CD4-positive, alpha-beta T cell treated with Interferon alpha-2 for 1 hour (primary cell): ENCODE measurements at regions not wholly inside any gene's neighbourhood (a gene's known extent, or its start where the extent isn't known, plus 50 kb on each side); places are given as distances from the start of the nearest gene placed in this dataset.

Source experiments
- DNase-seq, 2 donors: peaks; one replicate each; pipeline ENCODE4 v3.0.0-alpha.2; 2020 to 2022

DNA sequence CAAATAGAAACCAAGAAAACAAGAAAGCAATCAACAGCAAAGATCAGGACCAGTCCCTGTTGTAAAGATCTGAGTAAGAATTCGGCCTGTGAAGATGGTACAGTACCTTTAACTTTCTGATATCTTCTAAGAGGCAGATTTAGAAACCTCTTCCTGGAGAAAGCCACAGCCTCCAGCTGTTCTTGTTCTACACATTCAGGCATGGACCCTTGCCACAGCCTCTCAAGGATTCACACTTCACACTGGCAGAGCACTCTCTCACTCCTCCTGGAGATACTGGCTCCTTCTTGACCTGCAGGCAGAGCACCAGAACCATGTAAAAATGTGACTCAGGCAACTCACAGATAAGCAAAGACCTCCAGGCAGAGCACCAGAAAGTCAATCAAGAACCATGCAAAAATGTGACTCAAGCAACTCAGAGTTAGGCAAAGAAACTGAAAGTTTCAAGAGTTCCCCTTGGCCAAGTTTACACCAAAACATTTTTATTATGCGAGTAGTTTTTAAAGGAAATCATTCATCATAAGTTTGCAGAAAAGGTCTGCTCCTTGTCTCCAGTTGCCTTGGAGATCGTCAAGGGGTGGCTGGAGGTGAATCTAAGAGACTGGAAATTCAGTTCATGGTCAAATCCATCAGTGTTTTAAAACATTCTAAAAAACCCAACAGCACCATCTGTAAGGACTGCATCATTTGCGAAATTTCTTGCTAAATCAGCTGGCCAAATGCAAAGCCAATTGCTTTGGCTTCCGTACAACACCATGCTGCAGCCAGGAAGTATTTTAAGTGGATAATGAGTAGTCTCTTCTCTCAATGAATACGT, 119.3 kb upstream of the MDM1 start:
- peak in 1 of 2 donors; percentile 69 for DNase-seq

DNA sequence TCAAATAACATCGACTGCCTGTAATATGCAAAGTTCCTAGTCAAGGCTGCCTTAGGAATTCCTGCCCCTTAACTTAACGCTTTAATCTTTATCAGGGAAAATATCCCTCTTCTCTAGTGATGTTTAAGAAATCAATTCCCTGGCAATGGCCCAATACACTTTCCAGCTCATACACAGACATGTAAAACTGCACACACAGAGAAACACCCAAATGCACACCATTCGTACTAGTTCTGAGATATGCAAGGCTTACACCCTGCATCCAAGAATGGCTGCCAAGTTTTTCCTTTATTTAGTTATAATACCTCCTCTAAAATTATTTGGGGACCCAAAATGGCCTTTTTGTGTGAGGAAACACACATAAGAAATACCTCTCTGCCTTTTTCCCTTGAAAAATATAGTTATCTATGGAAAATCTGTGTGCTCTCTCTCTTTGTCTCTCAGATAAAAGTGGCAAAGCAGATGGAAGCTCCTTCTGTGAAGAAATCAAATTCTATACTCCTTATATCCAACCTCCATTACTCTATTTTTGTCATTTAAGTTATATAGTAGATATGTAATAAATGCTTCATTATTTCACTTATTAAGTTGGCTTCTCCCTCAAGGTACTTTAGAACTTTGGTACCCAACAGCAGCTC, 120.0 kb upstream of the MDM1 start:
- no peak for DNase-seq

- no peak for DNase-seq
These were observed 121.1 kb upstream of the MDM1 start for GRCh38 chr12:68453278-68453677.

DNA sequence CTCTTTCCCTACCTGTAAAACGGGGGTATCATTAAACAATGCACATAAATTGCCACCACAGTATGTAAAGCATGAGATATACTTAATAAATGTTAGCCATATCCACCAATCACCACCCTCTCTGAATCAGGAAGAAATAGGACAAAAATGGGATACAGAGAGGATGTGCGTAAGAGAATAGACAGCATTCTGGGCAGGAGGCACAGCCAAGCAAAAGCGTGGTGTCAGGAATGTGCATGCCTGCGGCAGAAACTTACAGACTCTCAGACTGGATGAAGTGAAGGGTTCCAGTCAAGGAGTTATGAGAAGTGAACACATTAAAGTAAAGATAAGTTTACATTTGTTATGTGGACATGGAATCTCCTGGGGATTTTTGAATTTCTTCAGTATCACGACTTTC, 121.7 kb upstream of the MDM1 start:
- DNase-seq, result no peak

DNA sequence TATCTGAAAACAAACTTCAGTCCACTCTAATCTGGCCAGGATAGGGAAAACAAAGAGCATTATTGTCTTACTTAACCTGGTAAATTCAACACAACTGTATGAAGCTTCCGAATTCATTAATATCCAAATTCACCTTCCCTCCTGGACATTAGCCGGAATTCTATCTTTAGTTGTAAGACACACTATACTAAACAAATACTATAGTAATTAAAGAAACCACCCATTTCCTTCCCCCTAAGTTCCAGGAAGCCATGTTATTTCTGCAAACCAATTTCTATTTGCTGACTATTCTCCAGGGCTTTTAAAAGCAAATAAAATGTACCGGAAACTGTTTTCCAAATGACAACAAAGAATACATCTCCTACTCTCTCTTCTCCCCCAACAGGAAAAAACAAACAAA, 122.7 kb upstream of the MDM1 start:
- DNase-seq, result peak in 1 of 2 donors; percentile 52

DNA sequence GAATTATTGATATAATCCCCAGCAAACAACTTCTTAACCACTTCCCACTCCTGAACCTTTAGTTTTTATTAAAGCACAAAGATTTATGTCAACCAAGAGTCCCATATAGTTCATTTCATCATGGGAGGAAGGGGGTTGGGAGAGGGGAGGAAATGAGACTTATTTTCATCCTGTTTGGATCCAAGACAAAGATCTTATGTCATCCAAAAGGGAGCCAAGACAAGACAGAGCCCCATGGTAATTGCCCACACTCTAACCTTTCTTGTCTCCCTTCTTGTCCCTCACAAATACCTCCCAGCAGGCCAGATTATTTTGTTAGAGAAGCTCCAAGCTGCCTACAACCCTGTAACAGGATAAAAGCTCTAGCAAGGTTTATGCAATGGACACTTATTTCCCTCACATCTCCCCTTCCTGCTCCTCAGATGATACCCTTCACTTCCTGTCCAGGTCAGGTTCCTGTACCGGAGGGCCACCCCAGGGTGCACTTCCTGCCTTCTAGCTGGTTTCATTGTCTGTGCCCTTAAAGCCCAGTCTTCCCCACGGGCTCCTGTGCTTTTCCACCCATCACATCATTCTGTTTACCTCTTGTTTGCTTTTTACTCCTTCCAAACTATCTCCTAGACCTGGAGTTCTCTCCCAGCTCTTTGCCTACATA, 123.7 kb upstream of the MDM1 start:
- peak; percentile 5 to 34 for DNase-seq

GRCh38 chr12:68458866-68459265, 126.7 kb upstream of the MDM1 start:
- no peak for DNase-seq

- no peak for DNase-seq
These were observed 128.1 kb upstream of the MDM1 start for GRCh38 chr12:68460236-68460635.

GRCh38 chr12:68461645-68462044, 129.5 kb upstream of the MDM1 start:
- DNase-seq, result no peak

DNA sequence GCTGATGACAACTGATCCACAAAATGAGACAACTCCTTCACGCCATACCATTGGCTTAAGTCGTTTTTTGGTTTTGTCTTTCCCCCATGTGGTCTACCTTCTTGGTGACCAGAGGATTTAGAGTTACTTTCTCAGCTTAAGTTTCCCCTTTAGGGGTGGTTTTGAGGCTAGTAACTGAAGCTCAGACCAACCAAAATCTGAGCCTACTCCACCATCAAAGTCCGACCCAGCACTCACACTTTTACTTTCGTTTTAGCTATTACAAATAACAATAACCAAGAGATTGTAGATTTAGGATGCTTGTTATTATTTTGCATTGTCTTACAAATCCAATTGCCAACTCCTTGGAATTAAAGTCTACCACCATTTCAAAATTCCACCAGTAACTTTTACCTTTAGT, 130.6 kb upstream of the MDM1 start:
- peak in 1 of 2 donors; percentile 53 for DNase-seq

- DNase-seq, result no peak
These were observed 133.1 kb upstream of the MDM1 start for GRCh38 chr12:68465227-68465626.

DNA sequence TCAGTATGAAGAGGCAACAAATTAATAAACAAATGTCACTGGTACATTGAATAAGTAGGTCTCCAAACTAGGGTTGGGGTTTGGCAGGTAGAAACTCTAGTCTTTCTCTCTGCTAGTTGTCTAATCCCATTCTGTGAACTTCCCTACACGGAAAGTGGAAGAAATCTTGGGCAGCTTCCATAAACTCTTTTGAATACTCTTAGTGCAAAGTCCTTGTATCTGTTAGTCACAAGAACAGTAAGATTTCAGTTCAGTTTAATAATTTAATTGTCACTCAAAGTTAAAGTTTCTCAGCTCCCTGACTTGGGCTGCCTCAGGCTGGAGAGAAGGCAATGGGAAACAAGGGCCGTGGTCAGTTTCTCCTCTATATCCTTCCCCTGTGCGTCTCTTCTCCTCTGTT, 135.4 kb upstream of the MDM1 start:
- DNase-seq, result no peak

DNA sequence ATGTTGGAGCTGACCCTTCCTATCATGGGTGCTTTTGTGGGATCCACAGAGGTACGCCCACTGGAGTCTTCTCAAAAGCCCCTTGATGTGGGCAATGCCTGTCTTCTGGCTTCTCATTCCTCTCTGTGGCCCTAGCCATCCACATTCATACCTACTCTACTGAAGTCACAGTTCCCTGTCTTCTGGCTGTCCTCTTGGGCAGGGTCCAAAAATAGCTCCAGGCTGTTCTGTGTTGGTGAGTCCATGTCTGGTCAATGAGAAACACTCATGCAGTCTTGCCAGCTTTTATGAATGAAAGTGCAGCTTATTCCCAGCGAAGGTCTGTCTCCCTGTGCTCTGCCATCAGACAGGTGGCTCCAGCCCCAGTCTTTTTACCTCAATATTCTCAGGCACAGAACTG, 135.9 kb upstream of the MDM1 start:
- DNase-seq, result no peak

DNA sequence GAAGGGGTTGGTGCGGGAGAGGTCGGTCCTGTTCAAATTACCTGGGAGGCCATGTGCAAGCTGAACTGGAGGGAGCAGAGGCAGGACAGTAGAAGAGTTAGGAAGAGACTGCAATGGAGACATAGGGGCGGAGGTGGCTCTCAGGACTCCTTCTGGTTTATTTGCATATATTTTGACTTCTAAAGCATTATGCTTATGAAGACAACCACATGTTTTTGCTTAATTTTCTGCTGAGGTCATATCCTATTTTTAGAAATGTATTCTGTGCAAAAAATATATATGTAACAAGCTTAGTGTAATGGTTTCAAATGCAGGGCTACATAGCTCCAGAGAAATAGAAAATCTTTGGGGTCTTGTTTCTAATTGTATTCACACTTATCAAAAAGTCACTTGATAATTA, 137.0 kb upstream of the MDM1 start:
- no peak for DNase-seq

DNA sequence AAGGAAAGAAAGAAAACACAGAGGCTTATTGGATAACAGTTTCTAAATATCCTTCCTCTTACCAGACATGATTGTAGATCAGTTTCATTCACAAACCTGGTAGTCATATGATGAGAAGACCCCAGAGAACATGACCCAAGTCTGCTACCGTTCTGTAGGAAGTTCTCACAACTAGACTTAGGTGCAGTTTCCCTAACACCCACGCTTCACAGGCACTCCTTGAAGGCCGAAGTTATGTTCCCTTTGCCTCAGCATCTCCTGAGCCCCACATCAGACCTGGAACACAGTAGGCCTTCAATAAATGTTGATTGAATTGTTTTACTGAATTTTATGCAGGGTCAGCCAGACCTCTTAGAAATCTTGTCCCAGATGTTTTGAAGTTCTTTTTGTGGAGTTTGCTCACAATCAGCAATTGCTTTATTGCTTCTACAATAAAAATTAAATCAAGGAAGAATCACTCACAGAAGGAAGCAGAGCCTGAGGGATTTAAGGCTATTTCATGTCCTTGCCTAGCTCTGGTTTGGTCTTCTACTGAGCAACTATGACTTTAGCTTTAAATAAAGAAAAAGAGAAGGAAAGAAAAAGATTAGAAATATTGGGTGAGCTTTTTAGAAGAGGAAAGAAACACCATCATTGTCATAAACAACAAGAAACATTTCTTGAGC, 138.6 kb upstream of the MDM1 start:
- no peak for DNase-seq

- DNase-seq, result no peak
These were observed 136.1 kb upstream of the RAP1B start for GRCh38 chr12:68474467-68475204.

GRCh38 chr12:68476794-68477193, 133.9 kb upstream of the RAP1B start:
- DNase-seq, result no peak

DNA sequence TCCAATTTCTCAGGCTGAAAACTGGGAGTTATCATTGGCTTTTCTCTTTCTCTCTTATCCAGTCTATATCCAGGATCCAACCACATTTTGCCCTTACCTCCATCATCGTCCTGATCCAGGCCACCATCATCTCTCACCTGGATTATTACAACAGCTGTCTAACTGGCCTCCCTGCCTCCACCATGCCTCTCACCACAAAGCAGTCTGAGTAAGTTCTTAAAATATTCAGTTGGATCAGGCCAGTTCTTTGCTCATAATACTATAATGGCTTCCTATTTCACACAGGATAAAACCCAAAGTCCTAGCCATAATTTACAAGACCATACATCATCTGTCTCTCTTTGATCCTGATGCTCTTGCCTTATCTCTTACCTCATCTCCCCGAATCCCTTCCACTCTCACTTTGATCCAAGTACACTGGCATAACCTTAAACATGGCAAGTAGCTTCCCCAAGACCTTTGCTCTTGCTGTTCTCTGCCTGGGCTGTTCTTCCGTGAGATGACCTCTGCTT, 133.4 kb upstream of the RAP1B start:
- DNase-seq, result no peak

GRCh38 chr12:68477906-68478305, 132.8 kb upstream of the RAP1B start:
- no peak for DNase-seq

DNA sequence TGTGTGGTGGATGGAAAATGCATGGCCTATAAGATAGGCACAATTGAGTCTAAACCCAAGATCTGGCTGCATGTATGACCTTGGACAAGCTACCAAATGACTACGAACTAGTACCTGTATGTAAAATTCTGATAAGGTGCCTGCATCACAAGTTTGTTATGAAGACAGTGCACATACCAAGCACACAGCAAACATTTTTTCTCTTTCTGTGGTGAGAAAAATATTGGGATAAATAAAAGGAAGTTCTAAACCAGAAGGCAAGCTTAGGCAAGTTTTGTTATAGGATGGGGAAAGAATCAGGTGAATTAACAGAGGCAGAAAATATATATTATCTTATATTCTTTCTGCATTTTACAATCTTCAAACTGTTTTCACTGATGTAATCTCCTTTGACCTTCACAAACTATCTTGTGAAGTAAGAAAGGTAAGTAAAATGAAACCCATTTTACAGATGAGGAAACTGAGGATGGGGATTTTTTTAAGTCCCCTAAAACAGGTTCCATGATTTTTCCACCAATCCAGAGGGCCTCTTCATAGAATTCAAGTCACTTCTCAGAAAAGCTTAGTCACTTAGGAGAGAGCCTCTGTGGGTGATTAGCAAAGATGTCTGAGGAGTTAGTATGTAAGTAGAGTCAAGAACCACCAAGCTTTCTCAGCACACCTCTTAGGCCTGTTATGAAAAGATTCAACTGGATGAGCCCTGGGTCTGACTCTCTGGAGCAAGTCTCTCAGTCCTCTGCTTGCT, 132.0 kb upstream of the RAP1B start:
- DNase-seq, result no peak

DNA sequence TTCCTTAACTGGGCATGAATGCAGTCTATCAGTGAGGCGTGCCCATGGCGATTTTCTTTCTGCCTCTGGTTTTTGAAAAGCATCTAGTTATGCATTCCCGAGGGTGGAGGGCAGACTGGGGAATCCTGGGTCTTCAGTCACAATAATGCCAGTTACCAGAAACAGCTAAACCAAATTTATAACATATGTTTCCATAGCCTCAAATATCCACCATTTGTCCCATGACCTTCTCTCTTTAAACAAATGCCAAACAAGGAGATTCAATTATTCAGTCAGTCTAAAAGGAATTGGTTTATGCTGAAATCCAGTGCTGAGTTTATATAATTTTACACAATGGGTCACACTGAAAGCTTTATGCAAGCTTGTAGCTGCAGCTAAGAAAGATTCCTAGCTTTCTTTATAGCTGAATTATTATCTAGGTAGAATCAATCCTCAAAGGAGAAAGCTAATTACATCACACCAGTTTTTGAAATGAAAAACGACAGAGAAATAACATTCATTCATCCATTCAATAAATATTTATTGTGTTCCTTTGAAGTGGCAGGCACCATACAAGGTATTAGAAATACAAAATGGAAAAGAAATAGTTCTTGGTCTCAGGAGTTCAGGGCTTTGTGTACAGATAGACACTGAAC, 131.3 kb upstream of the RAP1B start:
- no peak for DNase-seq
